Esophagus squamous epithelium (tissue), 5 donors: ENCODE measurements at regions not wholly inside any gene's neighbourhood (a gene's known extent, or its start where the extent isn't known, plus 50 kb on each side); places are given as distances from the start of the nearest gene placed in this dataset.
A peak's percentile ranks its signal among the peaks of the same experiment; 100 is the strongest.

Experiments
- DNase-seq: peaks from one replicate; lab custom pipeline; 2025; lab: John Stamatoyannopoulos, UW
- H3K27ac ChIP-seq, 4 donors: fragments of 200-600 bp; sonication (generic); one replicate each; pipeline ENCODE4 v1.5.1; 2016 to 2019; ENCODE audit warnings: mild to moderate bottlenecking in 1 of 4
- H3K27me3 ChIP-seq, 4 donors: fragments of 200-600 bp; sonication (generic); 1 replicate in 3 of 4; 2 replicates in 1 of 4; pipeline versions ENCODE4 v1.5.1 to v1.6.0; 2017 to 2021; ENCODE audit warnings: antibody characterized with exemption in 1 of 4
- H3K36me3 ChIP-seq, 3 donors: fragments of 200-600 bp; sonication (generic); one replicate each; pipeline ENCODE4 v1.5.1; 2016 to 2019
- H3K4me1 ChIP-seq, 3 donors: fragments of 200-600 bp; sonication (generic); one replicate each; pipeline ENCODE4 v1.5.1; 2017 to 2019
- H3K4me3 ChIP-seq, 4 donors: fragments of 200-600 bp; sonication (generic); 1 replicate in 3 of 4; 2 replicates in 1 of 4; pipeline ENCODE4 v1.5.1; 2016 to 2019; ENCODE audit warnings: mild to moderate bottlenecking in 2 of 4, moderate library complexity in 1 of 4
- H3K9me3 ChIP-seq, 3 donors: fragments of 200-600 bp; sonication (generic); one replicate each; pipeline ENCODE4 v1.5.1; 2016 to 2019
- POLR2A ChIP-seq, 4 donors: fragments of 450-650 bp; IDR thresholded peaks; one replicate each; pipeline ENCODE4 v1.6.1; 2017; ENCODE audit warnings: antibody characterized with exemption in 4 of 4, mild to moderate bottlenecking in 4 of 4, moderate library complexity in 3 of 4
- WGBS, 2 donors: methylation state at CpG; one replicate each; pipeline ENCODE4 v1.1.5; 2018; 5-methylcytosine and 5-hydroxymethylcytosine counted together
- intact Hi-C: fragments of 100-400 bp; cut with DNase I; formaldehyde crosslinking; loops from one replicate; pipeline ENCODE4 v1.15.0; 2022
- TF ChIP-seq, protein P1 (sequence below), 6 experiments: fragments of 450-650 bp in 4 of 6; fragments of 200-600 bp in 2 of 6; sonication (generic) in 2 of 6; IDR thresholded peaks; one replicate each; pipeline ENCODE4 v1.5.1; 2016 to 2019; ENCODE audit warnings: antibody characterized with exemption in 6 of 6, mild to moderate bottlenecking in 4 of 6, moderate library complexity in 4 of 6
- donor health status: DM: yes; HTN: yes; CAD: no.

DNA sequence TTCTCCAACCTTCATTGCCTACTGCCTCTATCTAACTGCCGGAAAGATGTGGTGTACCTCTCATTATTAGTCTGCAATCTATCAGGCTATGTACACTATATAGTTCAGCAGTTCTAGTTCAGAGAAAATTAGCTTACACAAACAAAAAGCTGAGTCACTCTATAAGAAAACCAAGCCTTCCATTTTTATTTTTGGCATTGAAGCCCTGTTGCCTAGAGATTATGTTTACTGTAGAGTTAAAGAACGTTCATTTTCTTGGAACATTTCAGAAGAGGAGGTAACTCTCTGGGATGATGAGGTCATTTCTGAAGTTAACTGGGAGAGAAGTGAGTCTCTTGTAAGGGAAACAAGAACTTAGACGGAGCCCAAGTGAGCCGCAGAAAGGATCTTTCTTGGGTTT lies 133.5 kb downstream of the FAM124B start:
- no peaks in the 10 kb centered on the region for H3K9me3 ChIP-seq
- H3K4me1 ChIP-seq, result peaks cover 0 to 20% (median 0%) of the 10 kb centered on the region in 3 donors
- H3K27ac ChIP-seq, result peak overlapping the region; percentile 51 to 74 (median 67)
- H3K27me3 ChIP-seq, result no peaks in the 10 kb centered on the region
- intact Hi-C loops, result no loop called here
- no peaks in the 10 kb centered on the region for H3K36me3 ChIP-seq
- DNase-seq, result no peak
- WGBS, 2 donors, result 29 to 35% methylated on average over 4 of the region's 4 CpGs
- no peak for TF ChIP-seq POLR2A (IDR thresholded peaks at IDR 0.05)
- TF ChIP-seq, protein P1, sequence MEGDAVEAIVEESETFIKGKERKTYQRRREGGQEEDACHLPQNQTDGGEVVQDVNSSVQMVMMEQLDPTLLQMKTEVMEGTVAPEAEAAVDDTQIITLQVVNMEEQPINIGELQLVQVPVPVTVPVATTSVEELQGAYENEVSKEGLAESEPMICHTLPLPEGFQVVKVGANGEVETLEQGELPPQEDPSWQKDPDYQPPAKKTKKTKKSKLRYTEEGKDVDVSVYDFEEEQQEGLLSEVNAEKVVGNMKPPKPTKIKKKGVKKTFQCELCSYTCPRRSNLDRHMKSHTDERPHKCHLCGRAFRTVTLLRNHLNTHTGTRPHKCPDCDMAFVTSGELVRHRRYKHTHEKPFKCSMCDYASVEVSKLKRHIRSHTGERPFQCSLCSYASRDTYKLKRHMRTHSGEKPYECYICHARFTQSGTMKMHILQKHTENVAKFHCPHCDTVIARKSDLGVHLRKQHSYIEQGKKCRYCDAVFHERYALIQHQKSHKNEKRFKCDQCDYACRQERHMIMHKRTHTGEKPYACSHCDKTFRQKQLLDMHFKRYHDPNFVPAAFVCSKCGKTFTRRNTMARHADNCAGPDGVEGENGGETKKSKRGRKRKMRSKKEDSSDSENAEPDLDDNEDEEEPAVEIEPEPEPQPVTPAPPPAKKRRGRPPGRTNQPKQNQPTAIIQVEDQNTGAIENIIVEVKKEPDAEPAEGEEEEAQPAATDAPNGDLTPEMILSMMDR (IDR thresholded peaks at IDR 0.05), result no peak
- no peak overlapping the region for H3K4me3 ChIP-seq

DNA sequence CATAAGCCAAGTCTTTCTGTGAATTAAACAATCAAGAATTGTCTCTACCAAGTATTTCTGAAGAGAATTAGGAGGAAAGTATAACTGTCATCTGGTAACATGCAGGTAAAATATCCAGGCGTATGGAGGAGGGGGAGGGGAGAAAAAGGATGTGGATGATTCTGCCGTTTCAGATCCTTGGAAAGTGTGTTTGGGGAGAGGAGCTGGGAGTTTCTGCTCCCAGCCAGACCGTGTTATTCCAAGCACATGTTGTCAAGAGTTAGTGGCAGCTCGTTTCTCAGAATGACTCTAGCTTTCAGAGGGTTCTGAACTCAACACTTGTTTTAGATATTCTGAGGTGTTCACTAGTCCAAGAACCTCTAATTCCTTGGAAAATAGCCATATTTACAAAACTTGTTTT lies 137.6 kb downstream of the FAM124B start:
- WGBS, 2 donors, result 47 to 59% methylated on average over 4 of the region's 4 CpGs
- Histone ChIP-seq H3K4me3 (no peak overlapping the region), H3K36me3 (no peaks in the 10 kb centered on the region), H3K9me3 (no peaks in the 10 kb centered on the region), H3K4me1 (peaks cover 0 to 24% (median 0%) of the 10 kb centered on the region in 3 donors), H3K27ac (no peak overlapping the region), H3K27me3 (no peaks in the 10 kb centered on the region)
- no peak for DNase-seq
- TF ChIP-seq POLR2A (IDR thresholded peaks at IDR 0.05), result no peak
- TF ChIP-seq, protein P1 (IDR thresholded peaks at IDR 0.05), result no peak
- intact Hi-C loops, result no loop called here

DNA sequence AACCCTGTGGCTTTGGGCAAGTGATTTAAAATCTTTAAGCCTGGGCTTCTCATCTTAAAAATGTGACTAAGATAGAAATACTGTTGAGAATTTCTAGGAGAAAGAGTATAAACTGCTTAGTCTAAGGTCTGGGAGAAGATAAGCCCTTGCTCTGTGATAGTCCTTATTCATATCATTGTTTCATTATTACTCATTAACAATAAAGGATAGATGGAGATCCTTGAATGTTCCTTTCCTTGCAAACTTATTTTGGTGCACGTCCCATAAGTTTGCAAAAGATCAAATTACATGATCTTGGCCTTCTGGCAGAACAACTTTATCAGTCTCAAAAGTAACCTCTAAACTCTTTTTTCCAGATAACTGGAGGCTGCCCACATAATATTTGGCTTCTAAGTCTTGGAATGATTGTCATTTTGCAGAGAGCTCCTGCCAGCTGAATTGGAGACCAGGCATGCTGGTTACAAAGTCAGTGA lies 138.3 kb downstream of the FAM124B start:
- no peak overlapping the region for H3K4me3 ChIP-seq
- WGBS, 2 donors, result 45 to 47% methylated on average over 1 of the region's 1 CpG
- DNase-seq, result no peak

DNA sequence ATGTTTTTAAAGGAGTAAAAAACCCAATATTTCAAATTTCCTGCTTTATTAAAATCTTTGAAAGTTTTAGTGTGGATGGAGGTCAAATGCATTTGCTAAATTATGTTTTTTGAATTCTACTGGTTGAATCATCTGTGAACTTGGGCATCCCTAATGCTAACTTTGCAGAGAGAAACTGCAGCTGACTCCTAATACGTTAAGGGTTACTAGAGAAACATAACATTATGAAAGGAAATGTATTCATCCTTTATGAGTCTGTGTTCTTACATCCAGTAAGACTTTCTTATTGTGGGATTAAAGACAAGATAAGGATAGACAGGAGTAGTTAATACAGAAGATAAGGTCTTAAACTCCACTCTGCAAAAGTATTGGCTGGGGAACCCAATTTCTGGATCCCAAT lies 140.6 kb downstream of the FAM124B start:
- no peaks in the 10 kb centered on the region for H3K9me3 ChIP-seq
- no peak for DNase-seq
- 59 to 93% methylated on average over 1 of the region's 1 CpG for WGBS, 2 donors

More for the DNA sequence above, 138.3 kb downstream of the FAM124B start:
- Histone ChIP-seq H3K4me1 (peaks cover 0 to 18% (median 0%) of the 10 kb centered on the region in 3 donors), H3K27me3 (no peaks in the 10 kb centered on the region), H3K27ac (no peak overlapping the region), H3K9me3 (no peaks in the 10 kb centered on the region), H3K36me3 (no peaks in the 10 kb centered on the region)
- no peak for TF ChIP-seq POLR2A (IDR thresholded peaks at IDR 0.05)
- TF ChIP-seq, protein P1 (IDR thresholded peaks at IDR 0.05), result no peak
- intact Hi-C loops, result no loop called here

DNA sequence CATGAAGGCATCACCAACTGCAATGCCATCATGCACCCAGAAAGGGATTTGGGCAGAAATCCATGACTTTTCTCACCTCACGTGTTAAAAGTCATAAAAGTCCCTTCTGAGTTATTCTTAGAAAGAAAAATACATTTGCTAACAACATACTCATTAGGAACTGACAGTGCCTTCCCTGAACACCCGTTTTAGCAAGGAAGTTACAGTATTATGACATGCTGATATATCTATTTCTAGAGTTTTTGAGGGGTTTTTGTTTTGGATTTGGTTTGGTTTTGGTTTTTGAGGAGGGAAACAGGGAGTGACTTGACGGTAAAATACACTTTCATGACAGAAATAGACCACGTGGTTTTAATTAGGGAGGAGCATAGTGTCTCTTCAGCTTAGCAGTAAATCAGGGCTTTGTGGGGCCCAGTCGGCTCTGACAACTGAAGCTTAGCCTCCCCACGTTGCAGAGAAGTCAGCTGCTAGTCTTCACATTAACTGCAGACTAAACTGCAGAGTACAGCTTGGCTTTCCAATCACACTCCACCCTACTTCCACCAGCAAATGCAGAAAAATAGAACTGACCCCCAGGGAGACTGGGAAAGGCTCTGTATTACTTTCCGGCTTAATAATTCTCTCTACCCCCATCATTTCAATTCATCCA lies 141.4 kb downstream of the FAM124B start:
- intact Hi-C loops, result no loop called here
- no peak for DNase-seq
- WGBS, 2 donors, result 52 to 57% methylated on average over 6 to 7 of the region's 7 CpGs
- H3K4me3 ChIP-seq, result no peak overlapping the region
- H3K36me3 ChIP-seq, result no peaks in the 10 kb centered on the region
- no peaks in the 10 kb centered on the region for H3K27me3 ChIP-seq
- no peaks in the 10 kb centered on the region for H3K9me3 ChIP-seq
- H3K4me1 ChIP-seq, result peaks cover 0 to 10% (median 0%) of the 10 kb centered on the region in 3 donors
- peak overlapping the region in 1 of 4 donors; percentile 12 for H3K27ac ChIP-seq
- TF ChIP-seq POLR2A (IDR thresholded peaks at IDR 0.05), result no peak
- TF ChIP-seq, protein P1 (IDR thresholded peaks at IDR 0.05), result no peak

More for the DNA sequence above, 140.6 kb downstream of the FAM124B start:
- Histone ChIP-seq H3K27ac (no peak overlapping the region), H3K4me3 (no peak overlapping the region), H3K4me1 (peaks cover 0 to 10% (median 0%) of the 10 kb centered on the region in 3 donors), H3K27me3 (no peaks in the 10 kb centered on the region), H3K36me3 (no peaks in the 10 kb centered on the region)
- TF ChIP-seq POLR2A (IDR thresholded peaks at IDR 0.05), result no peak
- TF ChIP-seq, protein P1 (IDR thresholded peaks at IDR 0.05), result no peak
- intact Hi-C loops, result no loop called here
